NCI-H2081 treated with DMSO at 0.1 percent for 48 hours (cell line): ENCODE measurements at regions not wholly inside any gene's neighbourhood (a gene's known extent, or its start where the extent isn't known, plus 50 kb on each side); places are given as distances from the start of the nearest gene placed in this dataset.
"Not testable (repeated sequence)": the region's sequence is repeated elsewhere in the genome, so short reads cannot be mapped to it uniquely, and the experiment has no call there.

Source experiments
- DNase-seq: peaks from one replicate; lab custom pipeline; 2025; lab: John Stamatoyannopoulos, UW

GRCh38 chr9:108062680-108063079 lies 573.1 kb upstream of the KLF4 start:
- DNase-seq = no peak

DNA sequence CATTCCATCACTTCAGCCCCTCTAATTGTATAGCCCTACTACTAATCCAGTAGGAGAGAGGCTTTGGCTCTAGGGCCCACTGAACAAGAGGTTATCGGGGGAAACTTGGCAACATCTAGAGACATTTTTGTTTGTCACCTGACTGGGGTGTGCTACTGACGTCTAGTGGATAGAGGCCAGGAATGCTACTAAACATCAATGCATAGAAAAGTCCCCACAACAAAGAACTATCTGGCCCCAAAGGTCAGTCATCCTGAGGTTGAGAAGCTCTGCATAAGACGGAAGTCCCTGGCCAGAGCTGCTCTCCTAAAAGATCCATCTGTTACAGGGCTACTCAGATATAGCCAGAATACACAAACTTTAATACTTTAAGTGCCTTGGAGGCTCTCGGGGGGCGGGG lies 570.6 kb upstream of the KLF4 start:
- DNase-seq = no peak

DNA sequence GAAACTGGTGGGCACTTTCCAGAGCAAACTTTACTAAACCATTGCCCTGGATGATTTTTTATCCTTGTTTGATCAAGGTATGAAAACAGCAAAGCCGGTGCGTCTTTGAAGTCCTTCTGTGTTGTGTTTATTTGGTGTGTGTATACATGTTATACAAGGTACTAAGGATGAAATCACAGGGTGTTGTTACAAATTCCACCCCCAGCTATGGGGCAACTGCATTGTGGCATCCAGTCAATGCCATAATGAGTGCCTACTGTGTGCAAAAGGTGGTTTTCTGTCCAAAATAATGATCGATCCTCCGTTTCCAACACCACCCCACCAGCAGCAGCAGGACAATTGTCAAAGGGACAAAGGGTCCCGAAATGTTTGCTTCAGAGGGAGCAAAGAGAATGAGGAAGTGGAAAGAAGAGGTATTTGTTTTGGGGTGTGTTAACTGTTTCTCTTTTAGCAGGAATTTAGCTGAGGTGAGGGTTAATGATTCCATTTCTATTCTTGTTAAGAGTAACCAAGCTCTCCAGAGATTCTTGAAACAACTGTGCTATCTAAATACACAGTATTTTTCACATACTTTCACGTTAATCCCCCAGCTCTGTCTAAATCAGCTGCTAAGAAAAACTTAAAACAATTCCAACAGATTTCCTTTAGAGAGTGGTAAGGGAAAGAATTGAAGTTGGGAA lies 568.7 kb upstream of the KLF4 start:
- DNase-seq = no peak

- no peak for DNase-seq
These were observed 568.0 kb upstream of the KLF4 start for GRCh38 chr9:108057421-108058134.

DNA sequence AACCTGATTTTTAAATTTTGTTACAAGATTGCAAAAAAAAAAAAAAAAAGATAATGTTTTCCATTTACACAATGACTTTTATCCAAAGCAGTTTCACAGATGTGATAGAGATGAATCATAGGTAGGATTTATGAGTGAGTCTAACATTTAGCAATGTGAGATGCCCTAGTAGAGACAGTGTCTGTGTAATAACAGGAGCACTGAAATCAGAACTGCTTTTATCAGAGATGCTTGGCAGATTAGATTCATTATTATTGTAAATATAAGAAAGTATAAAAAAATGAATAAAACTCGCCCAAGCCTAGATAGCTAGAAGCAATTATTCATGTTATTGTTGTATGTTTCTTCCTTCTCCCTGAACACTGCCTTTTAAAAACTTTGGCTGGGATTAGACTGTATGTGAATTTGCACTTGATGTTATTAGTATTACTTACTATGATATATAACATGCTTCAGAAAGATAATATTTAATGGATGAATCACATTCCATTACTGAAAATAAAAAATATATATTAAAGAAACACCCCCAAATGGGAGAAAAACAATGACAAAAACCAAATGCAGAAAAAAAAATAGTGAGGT lies 567.3 kb upstream of the KLF4 start:
- no peak for DNase-seq

GRCh38 chr9:108056084-108056804 lies 566.7 kb upstream of the KLF4 start:
- DNase-seq = no peak

GRCh38 chr9:108054131-108054630 lies 564.6 kb upstream of the KLF4 start:
- no peak for DNase-seq

DNA sequence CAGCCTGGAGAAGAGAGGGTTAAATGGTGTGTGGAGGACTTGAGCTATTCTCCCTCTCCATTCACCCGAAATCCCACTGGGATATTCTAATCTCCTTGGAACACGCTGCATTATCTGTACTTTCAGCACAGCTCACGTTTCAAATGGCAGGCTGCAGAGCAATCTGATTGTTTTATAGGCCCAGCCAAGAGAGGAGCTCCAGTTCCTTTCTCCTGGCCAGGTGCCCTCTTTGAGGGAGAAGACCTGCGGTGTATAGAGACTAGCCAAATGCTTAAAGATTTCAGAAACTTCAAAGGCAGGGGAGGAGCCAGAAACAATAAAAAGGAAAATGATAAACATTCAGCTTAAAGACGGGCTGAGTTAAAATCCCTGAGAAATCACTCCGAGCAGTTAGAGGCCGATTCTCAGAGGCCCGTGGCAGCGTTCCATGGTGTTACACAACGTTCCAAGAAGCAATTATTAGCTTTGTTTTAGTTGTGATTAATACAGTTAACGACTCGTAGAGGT lies 564.0 kb upstream of the KLF4 start:
- DNase-seq = no peak

DNA sequence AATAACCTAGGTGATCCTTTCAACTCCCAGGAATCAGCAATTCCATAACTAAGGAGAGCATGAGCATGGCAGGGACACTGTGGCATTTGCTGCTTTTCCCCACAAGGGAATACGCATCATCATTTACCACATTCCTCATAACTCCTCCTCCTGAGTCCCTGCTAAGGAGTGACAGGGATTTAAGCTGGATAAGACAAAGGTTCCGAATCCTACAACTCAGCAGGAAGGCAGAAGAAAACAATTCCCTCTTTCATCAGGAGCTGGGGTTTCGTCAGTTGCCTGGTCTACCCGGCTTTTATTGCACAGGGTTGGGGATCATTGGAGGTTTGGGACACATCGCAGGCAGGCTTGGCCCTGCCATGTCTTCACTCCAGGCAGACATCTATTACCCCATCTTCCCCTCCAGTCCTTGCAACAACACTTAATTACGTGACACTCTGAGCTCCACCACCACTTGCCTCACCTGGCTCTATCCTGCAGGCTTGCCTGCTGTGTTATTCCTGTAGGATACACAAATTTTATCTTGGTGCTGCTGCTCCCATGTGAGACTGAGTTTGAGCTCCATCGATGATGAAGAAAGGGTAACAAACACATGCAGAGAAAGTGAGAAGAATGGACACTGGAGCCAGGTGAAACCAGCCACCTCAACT lies 563.0 kb upstream of the KLF4 start:
- DNase-seq = no peak

- no peak for DNase-seq
These were observed 561.3 kb upstream of the KLF4 start for GRCh38 chr9:108050894-108051293.

- DNase-seq = no peak
These were observed 560.3 kb upstream of the KLF4 start for GRCh38 chr9:108049671-108050494.

DNA sequence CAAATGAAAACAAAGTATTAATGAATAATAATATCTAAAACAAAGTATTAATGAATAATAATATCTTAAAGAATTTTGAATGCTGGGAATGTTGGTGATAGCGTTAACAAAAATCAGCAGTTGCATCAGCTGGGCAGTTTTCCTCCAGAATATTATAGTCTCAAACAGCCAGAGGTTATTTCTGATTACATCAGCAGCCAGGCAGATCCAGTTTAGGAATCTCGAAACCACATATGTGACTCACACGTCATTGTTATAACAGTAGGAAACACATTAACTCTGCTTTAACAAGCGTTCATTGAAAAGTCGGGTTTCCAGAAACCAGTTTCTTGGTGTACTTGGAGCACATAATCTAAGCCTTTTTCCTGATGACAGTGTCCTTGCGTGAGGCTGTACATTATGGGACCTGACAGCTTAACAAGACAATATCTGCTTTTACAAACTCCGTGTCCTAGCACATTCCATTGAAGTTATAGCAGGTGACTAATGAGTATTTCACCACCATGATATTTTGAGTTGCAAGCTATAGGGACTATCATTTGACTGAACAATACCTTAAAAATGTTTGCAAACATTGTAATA lies 559.5 kb upstream of the KLF4 start:
- DNase-seq = no peak

- DNase-seq = no peak
These were observed 558.9 kb upstream of the KLF4 start for GRCh38 chr9:108048406-108049025.

- not testable (repeated sequence) for DNase-seq
These were observed 558.2 kb upstream of the KLF4 start for GRCh38 chr9:108047777-108048176.

- no peak for DNase-seq
These were observed 557.7 kb upstream of the KLF4 start for GRCh38 chr9:108047264-108047663.

- no peak for DNase-seq
These were observed 556.3 kb upstream of the KLF4 start for GRCh38 chr9:108045851-108046250.

DNA sequence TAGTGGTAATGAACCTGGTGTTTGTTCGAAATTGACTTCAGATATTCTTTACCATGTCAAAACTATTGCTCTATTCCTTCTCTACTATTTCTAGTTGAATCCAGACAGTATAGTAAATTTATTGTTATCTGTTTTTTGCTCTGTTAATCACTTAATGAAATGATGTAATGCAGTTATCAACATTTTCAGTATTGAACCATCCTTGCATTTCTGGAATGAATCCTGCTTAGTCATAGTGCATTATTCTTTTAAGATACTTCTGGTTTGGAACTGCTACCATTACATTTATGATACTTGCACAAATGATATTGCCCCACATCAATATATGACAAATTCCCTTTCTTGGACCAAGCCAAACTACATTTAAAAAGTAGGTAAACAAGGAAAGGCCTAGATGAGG lies 554.0 kb upstream of the KLF4 start:
- DNase-seq = no peak

- no peak for DNase-seq
These were observed 552.0 kb upstream of the KLF4 start for GRCh38 chr9:108041551-108041950.

GRCh38 chr9:108040783-108041182 lies 551.2 kb upstream of the KLF4 start:
- DNase-seq = no peak

DNA sequence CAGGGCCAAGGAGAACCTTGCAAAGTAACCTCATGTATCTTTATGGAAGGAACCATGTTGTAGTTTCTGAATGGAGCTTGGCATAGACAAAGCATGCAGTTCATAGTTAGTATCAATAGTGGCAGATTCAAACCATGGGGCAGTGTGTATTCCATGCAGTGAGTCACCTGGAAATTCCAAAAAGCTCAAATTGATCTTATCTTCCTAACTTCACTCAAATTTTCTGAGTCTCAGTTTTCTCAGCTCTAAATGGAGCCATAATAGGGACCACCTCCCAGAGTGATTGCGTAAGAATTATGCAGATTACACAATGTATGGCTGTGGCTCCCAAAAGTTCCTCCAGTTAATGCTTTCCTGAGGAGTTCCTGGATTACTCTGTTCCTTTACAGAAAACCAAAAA lies 549.9 kb upstream of the KLF4 start:
- no peak for DNase-seq
